ENCODE measurements at regions not wholly inside any gene's neighbourhood (a gene's known extent, or its start where the extent isn't known, plus 50 kb on each side); places are given as distances from the start of the nearest gene placed in this dataset.

GRCh38 chr20:6228302-6228843 lies 105.5 kb upstream of the FERMT1 start:
- POLR2A ChIA-PET = no interaction called here
- BruUV-seq (replicated peaks) = no TSS peak
- no peaks in the 10 kb centered on the region for H3K27me3 Mint-ChIP-seq (ENCODE audit: insufficient read depth, unreplicated experiment)
- no peak for DNase-seq (ENCODE audit: unreplicated experiment)
- H3K36me3 Mint-ChIP-seq (ENCODE audit: insufficient read depth, unreplicated experiment) = no peaks in the 10 kb centered on the region
- H3K9me3 Mint-ChIP-seq (ENCODE audit: unreplicated experiment) = peaks cover 13% of the 10 kb centered on the region
- H3K27ac Mint-ChIP-seq (ENCODE audit: low read depth, unreplicated experiment) = no peak overlapping the region
- CTCF ChIA-PET = no interaction called here
- no peak overlapping the region for H3K4me3 Mint-ChIP-seq (ENCODE audit: unreplicated experiment)
- H3K4me1 Mint-ChIP-seq (ENCODE audit: insufficient read depth, unreplicated experiment) = peaks cover 6% of the 10 kb centered on the region
- no peak for TF ChIP-seq CTCF (IDR thresholded peaks at IDR 0.05; ENCODE audit: unreplicated experiment)
- intact Hi-C loops (cut with micrococcal nuclease) = no loop called here

GRCh38 chr20:6213311-6213710 lies 90.5 kb upstream of the FERMT1 start:
- Mint-ChIP-seq H3K27me3 (ENCODE audit: insufficient read depth, unreplicated experiment) (peaks cover 41% of the 10 kb centered on the region), H3K36me3 (ENCODE audit: insufficient read depth, unreplicated experiment) (no peaks in the 10 kb centered on the region), H3K4me3 (ENCODE audit: unreplicated experiment) (no peak overlapping the region), H3K9me3 (ENCODE audit: unreplicated experiment) (peaks cover 8% of the 10 kb centered on the region), H3K4me1 (ENCODE audit: insufficient read depth, unreplicated experiment) (no peaks in the 10 kb centered on the region), H3K27ac (ENCODE audit: low read depth, unreplicated experiment) (no peak overlapping the region)
- intact Hi-C loops (cut with micrococcal nuclease) = no loop called here
- TF ChIP-seq CTCF (IDR thresholded peaks at IDR 0.05; ENCODE audit: unreplicated experiment) = no peak
- ChIA-PET CTCF (interaction anchor here (0.6 to 0.7 kb wide), 2 partner anchors 123 to 612 kb away, joined by 3 read pairs; no protein-coding TSS in a partner anchor), POLR2A (no interaction called here)
- no TSS peak for BruUV-seq (replicated peaks)
- DNase-seq (ENCODE audit: unreplicated experiment) = no peak

- no TSS peak for BruUV-seq (replicated peaks)
- no peak for DNase-seq (ENCODE audit: unreplicated experiment)
- H3K27ac Mint-ChIP-seq (ENCODE audit: low read depth, unreplicated experiment) = no peak overlapping the region
- no peaks in the 10 kb centered on the region for H3K4me1 Mint-ChIP-seq (ENCODE audit: insufficient read depth, unreplicated experiment)
- H3K4me3 Mint-ChIP-seq (ENCODE audit: unreplicated experiment) = no peak overlapping the region
- no peaks in the 10 kb centered on the region for H3K36me3 Mint-ChIP-seq (ENCODE audit: insufficient read depth, unreplicated experiment)
- ChIA-PET CTCF (interaction anchor here (0.6 kb wide), 1 partner anchor 123 kb away, joined by 3 read pairs; no protein-coding TSS in a partner anchor), POLR2A (no interaction called here)
- H3K9me3 Mint-ChIP-seq (ENCODE audit: unreplicated experiment) = peaks cover 8% of the 10 kb centered on the region
- TF ChIP-seq CTCF (IDR thresholded peaks at IDR 0.05; ENCODE audit: unreplicated experiment) = no peak
- peaks cover 41% of the 10 kb centered on the region for H3K27me3 Mint-ChIP-seq (ENCODE audit: insufficient read depth, unreplicated experiment)
- intact Hi-C loops (cut with micrococcal nuclease) = no loop called here
These were observed 90.1 kb upstream of the FERMT1 start for GRCh38 chr20:6212903-6213302.

GRCh38 chr20:6209093-6209492 lies 86.3 kb upstream of the FERMT1 start:
- H3K9me3 Mint-ChIP-seq (ENCODE audit: unreplicated experiment) = peaks cover 8% of the 10 kb centered on the region
- no TSS peak for BruUV-seq (replicated peaks)
- H3K27ac Mint-ChIP-seq (ENCODE audit: low read depth, unreplicated experiment) = no peak overlapping the region
- TF ChIP-seq CTCF (IDR thresholded peaks at IDR 0.05; ENCODE audit: unreplicated experiment) = no peak
- H3K4me1 Mint-ChIP-seq (ENCODE audit: insufficient read depth, unreplicated experiment) = no peaks in the 10 kb centered on the region
- H3K4me3 Mint-ChIP-seq (ENCODE audit: unreplicated experiment) = no peak overlapping the region
- intact Hi-C loops (cut with micrococcal nuclease) = no loop called here
- ChIA-PET CTCF (interaction anchor here (0.6 kb wide), 2 partner anchors 26 to 102 kb away, joined by 3 to 4 read pairs; no protein-coding TSS in a partner anchor), POLR2A (no interaction called here)
- no peak for DNase-seq (ENCODE audit: unreplicated experiment)
- H3K27me3 Mint-ChIP-seq (ENCODE audit: insufficient read depth, unreplicated experiment) = peaks cover 18% of the 10 kb centered on the region
- H3K36me3 Mint-ChIP-seq (ENCODE audit: insufficient read depth, unreplicated experiment) = no peaks in the 10 kb centered on the region
